ENCODE measurements at regions not wholly inside any gene's neighbourhood (a gene's known extent, or its start where the extent isn't known, plus 50 kb on each side); places are given as distances from the start of the nearest gene placed in this dataset.

DNA sequence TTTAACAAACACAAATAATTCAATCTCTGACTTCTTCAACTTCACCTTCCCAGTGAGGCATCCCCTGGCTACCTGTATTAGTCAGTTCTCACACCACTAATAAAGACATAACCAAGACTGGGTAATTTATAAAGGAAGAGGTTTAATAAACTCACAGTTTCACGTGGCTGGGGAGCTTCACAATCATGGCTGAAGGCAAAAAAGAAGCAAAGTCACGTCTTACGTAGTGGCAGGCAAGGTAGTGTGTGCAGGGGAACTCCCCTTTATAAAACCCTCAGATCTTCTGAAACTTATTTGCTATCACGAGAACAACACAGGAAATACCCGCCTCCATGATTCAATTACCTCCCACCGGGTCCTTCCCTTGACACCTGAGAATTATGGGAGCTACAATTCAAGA, 478.5 kb downstream of the ADGRL2 start:
- no peaks in the 10 kb centered on the region for H3K36me3 ChIP-seq
- Mint-ChIP-seq H3K4me3 (no peak overlapping the region), H3K27ac (no peak overlapping the region), H3K36me3 (no peaks in the 10 kb centered on the region), H3K27me3 (ENCODE audit: insufficient read depth, low read depth) (peaks cover 2% of the 10 kb centered on the region), H3K4me1 (no peaks in the 10 kb centered on the region), H3K9me3 (peaks cover 4% of the 10 kb centered on the region)
- no peaks in the 10 kb centered on the region for H4K20me1 ChIP-seq (ENCODE audit: low read depth)
- TF ChIP-seq EZH2 (IDR thresholded peaks at IDR 0.05) (no peak), EZH2phosphoT487 (IDR thresholded peaks at IDR 0.05) (no peak)
- TF ChIP-seq, protein P1, sequence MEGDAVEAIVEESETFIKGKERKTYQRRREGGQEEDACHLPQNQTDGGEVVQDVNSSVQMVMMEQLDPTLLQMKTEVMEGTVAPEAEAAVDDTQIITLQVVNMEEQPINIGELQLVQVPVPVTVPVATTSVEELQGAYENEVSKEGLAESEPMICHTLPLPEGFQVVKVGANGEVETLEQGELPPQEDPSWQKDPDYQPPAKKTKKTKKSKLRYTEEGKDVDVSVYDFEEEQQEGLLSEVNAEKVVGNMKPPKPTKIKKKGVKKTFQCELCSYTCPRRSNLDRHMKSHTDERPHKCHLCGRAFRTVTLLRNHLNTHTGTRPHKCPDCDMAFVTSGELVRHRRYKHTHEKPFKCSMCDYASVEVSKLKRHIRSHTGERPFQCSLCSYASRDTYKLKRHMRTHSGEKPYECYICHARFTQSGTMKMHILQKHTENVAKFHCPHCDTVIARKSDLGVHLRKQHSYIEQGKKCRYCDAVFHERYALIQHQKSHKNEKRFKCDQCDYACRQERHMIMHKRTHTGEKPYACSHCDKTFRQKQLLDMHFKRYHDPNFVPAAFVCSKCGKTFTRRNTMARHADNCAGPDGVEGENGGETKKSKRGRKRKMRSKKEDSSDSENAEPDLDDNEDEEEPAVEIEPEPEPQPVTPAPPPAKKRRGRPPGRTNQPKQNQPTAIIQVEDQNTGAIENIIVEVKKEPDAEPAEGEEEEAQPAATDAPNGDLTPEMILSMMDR (IDR thresholded peaks at IDR 0.05) = no peak
- no peak overlapping the region for H3K4me2 ChIP-seq
- H3K27ac ChIP-seq = no peak overlapping the region
- H3K4me3 ChIP-seq = no peak overlapping the region
- H3F3A ChIP-seq (ENCODE audit: low read depth) = no peaks in the 10 kb centered on the region
- no peak overlapping the region for H3K9ac ChIP-seq
- H3K4me1 ChIP-seq = no peaks in the 10 kb centered on the region
- H2AFZ ChIP-seq (replicated peaks) = peak overlapping the region; percentile 22
- no peaks in the 10 kb centered on the region for H3K9me3 ChIP-seq (ENCODE audit: low read depth)
- no peaks in the 10 kb centered on the region for H3K79me2 ChIP-seq (ENCODE audit: low read depth)
- no peaks in the 10 kb centered on the region for H3K27me3 ChIP-seq
- no peak for DNase-seq (ENCODE audit: low spot score)

DNA sequence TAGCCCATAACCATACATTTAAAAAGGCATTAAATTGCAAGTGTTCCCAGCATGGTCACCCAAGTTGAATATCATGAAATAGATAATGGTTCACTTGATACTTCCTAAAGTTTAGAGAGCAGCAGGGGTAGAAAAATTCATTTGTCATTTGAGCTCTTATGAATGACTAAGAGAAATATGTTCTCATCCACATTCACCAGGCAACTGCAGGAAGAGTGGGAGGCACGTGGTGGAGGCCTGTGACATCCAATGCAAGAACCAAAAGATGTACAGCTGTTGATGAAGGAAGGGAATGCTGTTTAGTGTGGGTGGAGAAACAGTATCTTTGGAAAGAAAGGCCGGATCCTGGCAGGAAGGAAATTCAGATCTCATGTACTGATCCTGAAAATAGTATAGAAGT, 473.1 kb downstream of the ADGRL2 start:
- DNase-seq (ENCODE audit: low spot score) = no peak
- no peak overlapping the region for H3K27ac Mint-ChIP-seq
- no peaks in the 10 kb centered on the region for H3K27me3 Mint-ChIP-seq (ENCODE audit: insufficient read depth, low read depth)
- no peaks in the 10 kb centered on the region for H3K4me1 Mint-ChIP-seq
- no peaks in the 10 kb centered on the region for H3K9me3 Mint-ChIP-seq
- Histone ChIP-seq H3K79me2 (ENCODE audit: low read depth) (no peaks in the 10 kb centered on the region), H3K4me2 (no peak overlapping the region), H3K4me1 (no peaks in the 10 kb centered on the region), H3F3A (ENCODE audit: low read depth) (no peaks in the 10 kb centered on the region), H4K20me1 (ENCODE audit: low read depth) (no peaks in the 10 kb centered on the region), H3K9ac (no peak overlapping the region), H3K9me3 (ENCODE audit: low read depth) (no peaks in the 10 kb centered on the region), H3K27me3 (no peaks in the 10 kb centered on the region), H3K27ac (no peak overlapping the region), H3K36me3 (no peaks in the 10 kb centered on the region), H3K4me3 (no peak overlapping the region), H2AFZ (replicated peaks) (peak overlapping the region; percentile 73)
- H3K36me3 Mint-ChIP-seq = no peaks in the 10 kb centered on the region
- H3K4me3 Mint-ChIP-seq = no peak overlapping the region
- TF ChIP-seq, protein P1 (IDR thresholded peaks at IDR 0.05) = no peak
- TF ChIP-seq EZH2phosphoT487 (IDR thresholded peaks at IDR 0.05) = no peak
- no peak for TF ChIP-seq EZH2 (IDR thresholded peaks at IDR 0.05)

DNA sequence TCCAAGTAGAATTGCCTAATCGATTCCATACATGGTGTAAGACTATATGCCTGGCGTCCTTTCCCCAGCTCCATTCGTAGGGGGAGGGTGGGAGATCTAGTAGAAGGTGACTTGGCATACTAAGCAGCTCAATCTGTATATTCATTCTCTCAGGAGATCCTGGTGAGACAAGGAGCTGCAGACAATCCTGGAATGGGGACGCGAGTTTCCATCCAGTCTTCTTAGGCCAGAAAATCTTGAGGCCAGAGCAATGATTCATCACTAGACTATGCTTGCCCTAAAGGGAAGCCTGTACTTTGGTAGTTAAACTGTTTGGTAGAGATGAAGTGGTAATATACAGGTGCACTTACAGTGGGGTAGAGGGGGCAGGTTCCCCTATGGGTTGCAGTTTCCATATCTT, 468.7 kb downstream of the ADGRL2 start:
- H4K20me1 ChIP-seq (ENCODE audit: low read depth) = no peaks in the 10 kb centered on the region
- TF ChIP-seq EZH2phosphoT487 (IDR thresholded peaks at IDR 0.05) = no peak
- no peak for TF ChIP-seq EZH2 (IDR thresholded peaks at IDR 0.05)
- TF ChIP-seq, protein P1 (IDR thresholded peaks at IDR 0.05) = no peak
- H3K4me2 ChIP-seq = no peak overlapping the region
- H3K27me3 ChIP-seq = no peaks in the 10 kb centered on the region
- no peaks in the 10 kb centered on the region for H3K79me2 ChIP-seq (ENCODE audit: low read depth)
- DNase-seq (ENCODE audit: low spot score) = no peak
- Mint-ChIP-seq H3K9me3 (no peaks in the 10 kb centered on the region), H3K27ac (no peak overlapping the region), H3K36me3 (no peaks in the 10 kb centered on the region), H3K27me3 (ENCODE audit: insufficient read depth, low read depth) (no peaks in the 10 kb centered on the region), H3K4me3 (no peak overlapping the region), H3K4me1 (no peaks in the 10 kb centered on the region)
- no peaks in the 10 kb centered on the region for H3K9me3 ChIP-seq (ENCODE audit: low read depth)
- H3K9ac ChIP-seq = no peak overlapping the region
- peak overlapping the region; percentile 45 for H2AFZ ChIP-seq (replicated peaks)
- H3K27ac ChIP-seq = no peak overlapping the region
- H3K4me3 ChIP-seq = no peak overlapping the region
- H3K4me1 ChIP-seq = no peaks in the 10 kb centered on the region
- H3F3A ChIP-seq (ENCODE audit: low read depth) = no peaks in the 10 kb centered on the region
- H3K36me3 ChIP-seq = no peaks in the 10 kb centered on the region
